Body of pancreas (tissue), 4 donors: ENCODE measurements at regions not wholly inside any gene's neighbourhood (a gene's known extent, or its start where the extent isn't known, plus 50 kb on each side); places are given as distances from the start of the nearest gene placed in this dataset.

Experiments used
- ATAC-seq: fragments of 150-250 bp; one replicate; pipeline ENCODE4 v1.9.1; 2016
- DNase-seq, 4 donors: peaks; one replicate each; pipeline ENCODE4 v3.0.0-alpha.2; 2019
- H3K27ac ChIP-seq, 4 donors: fragments of 200-600 bp; sonication (generic); 1 replicate in 3 of 4; 2 replicates in 1 of 4; pipeline versions ENCODE4 v1.5.1 to v1.6.1; 2016 to 2019; ENCODE audit warnings: mild to moderate bottlenecking in 1 of 4, mixed read lengths in 1 of 4, moderate library complexity in 1 of 4
- H3K27me3 ChIP-seq, 2 donors: fragments of 200-600 bp; sonication (generic); one replicate each; pipeline ENCODE4 v1.6.0; 2016; ENCODE audit warnings: mild to moderate bottlenecking in 1 of 2
- H3K36me3 ChIP-seq, 2 donors: fragments of 200-600 bp; sonication (generic); replicated peaks in 1 of 2; 2 replicates each; pipeline ENCODE4 v1.5.1; 2016; ENCODE audit warnings: low read depth in 2 of 2; ENCODE audit not compliant: insufficient read depth in 1 of 2
- H3K4me1 ChIP-seq: fragments of 200-600 bp; sonication (generic); one replicate; pipeline ENCODE4 v1.6.0; 2016
- H3K4me3 ChIP-seq, 2 donors: fragments of 200-600 bp; sonication (generic); 1 replicate in 1 of 2; 2 replicates in 1 of 2; pipeline ENCODE4 v1.5.1; 2016 to 2019
- H3K9me3 ChIP-seq, 3 donors: fragments of 200-600 bp; sonication (generic); 1 replicate in 2 of 3; 2 replicates in 1 of 3; pipeline ENCODE4 v1.5.1; 2016
- POLR2A ChIP-seq, 3 donors: fragments of 450-650 bp; IDR thresholded peaks; one replicate each; pipeline ENCODE4 v1.6.1; 2016; ENCODE audit warnings: antibody characterized with exemption in 3 of 3, mild to moderate bottlenecking in 2 of 3
- WGBS, 2 donors: methylation state at CpG; one replicate each; pipeline ENCODE4 v1.1.5; 2017; 5-methylcytosine and 5-hydroxymethylcytosine counted together
- intact Hi-C: fragments of 100-400 bp; cut with DNase I; formaldehyde crosslinking; loops from one replicate; pipeline ENCODE4 v1.15.1; 2023
- TF ChIP-seq, protein P1 (sequence below), 7 experiments: fragments of 450-650 bp in 4 of 7; fragments of 200-600 bp in 3 of 7; sonication (generic) in 3 of 7; IDR thresholded peaks; one replicate each; pipeline ENCODE4 v1.5.1; 2016 to 2019; ENCODE audit warnings: antibody characterized with exemption in 7 of 7

DNA sequence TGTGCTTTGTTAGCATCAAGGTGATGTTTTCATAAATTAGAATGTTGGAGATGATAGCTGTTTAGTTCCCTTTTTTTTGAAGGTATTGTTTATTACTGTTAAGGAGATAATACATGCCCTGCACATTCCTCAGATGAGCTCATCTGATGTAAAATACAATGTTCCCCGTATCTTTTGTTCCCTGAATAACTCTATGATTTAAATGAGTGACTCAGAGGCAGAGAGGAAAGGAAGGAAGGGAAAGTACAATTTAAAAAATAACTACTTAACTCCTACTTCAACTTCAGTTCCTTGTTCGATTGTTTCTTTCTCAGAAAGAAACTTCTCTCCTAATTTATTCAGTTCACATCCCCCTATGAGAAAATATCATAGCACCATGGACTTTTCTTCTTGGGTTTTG lies 208.7 kb downstream of the KCNE4 start:
- H3K4me3 ChIP-seq = no peak overlapping the region
- no peaks in the 10 kb centered on the region for H3K9me3 ChIP-seq
- no peaks in the 10 kb centered on the region for H3K4me1 ChIP-seq
- H3K27ac ChIP-seq = no peak overlapping the region
- no peaks in the 10 kb centered on the region for H3K36me3 ChIP-seq
- TF ChIP-seq, protein P1, sequence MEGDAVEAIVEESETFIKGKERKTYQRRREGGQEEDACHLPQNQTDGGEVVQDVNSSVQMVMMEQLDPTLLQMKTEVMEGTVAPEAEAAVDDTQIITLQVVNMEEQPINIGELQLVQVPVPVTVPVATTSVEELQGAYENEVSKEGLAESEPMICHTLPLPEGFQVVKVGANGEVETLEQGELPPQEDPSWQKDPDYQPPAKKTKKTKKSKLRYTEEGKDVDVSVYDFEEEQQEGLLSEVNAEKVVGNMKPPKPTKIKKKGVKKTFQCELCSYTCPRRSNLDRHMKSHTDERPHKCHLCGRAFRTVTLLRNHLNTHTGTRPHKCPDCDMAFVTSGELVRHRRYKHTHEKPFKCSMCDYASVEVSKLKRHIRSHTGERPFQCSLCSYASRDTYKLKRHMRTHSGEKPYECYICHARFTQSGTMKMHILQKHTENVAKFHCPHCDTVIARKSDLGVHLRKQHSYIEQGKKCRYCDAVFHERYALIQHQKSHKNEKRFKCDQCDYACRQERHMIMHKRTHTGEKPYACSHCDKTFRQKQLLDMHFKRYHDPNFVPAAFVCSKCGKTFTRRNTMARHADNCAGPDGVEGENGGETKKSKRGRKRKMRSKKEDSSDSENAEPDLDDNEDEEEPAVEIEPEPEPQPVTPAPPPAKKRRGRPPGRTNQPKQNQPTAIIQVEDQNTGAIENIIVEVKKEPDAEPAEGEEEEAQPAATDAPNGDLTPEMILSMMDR (IDR thresholded peaks at IDR 0.05) = no peak
- TF ChIP-seq POLR2A (IDR thresholded peaks at IDR 0.05) = no peak
- 57 to 83% methylated on average over 2 of the region's 2 CpGs for WGBS, 2 donors
- intact Hi-C loops = no loop called here
- DNase-seq = no peak
- no peaks in the 10 kb centered on the region for H3K27me3 ChIP-seq
- no peak for ATAC-seq

DNA sequence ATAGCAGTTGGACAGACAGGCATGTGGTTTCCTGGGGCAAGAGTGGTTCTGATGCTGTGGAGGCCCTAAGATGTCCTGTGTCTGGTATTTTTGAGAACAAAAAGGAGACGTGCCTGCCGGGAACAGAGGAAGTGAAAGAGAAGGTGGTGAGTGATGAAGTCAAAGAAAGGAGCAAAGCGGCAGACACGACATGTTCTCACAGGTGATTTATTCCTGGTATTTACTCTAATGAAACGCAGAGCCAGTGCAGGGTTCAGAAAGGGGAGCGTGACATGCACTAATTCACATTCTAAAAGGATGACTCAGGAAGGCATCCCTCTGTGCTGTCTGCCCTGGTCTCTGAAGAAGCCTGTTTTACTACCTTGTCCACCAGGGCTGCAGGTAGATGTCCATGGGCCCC lies 211.0 kb downstream of the KCNE4 start:
- no peak for DNase-seq
- H3K36me3 ChIP-seq = no peaks in the 10 kb centered on the region
- intact Hi-C loops = no loop called here
- H3K9me3 ChIP-seq = no peaks in the 10 kb centered on the region
- ATAC-seq = no peak
- TF ChIP-seq POLR2A (IDR thresholded peaks at IDR 0.05) = no peak
- TF ChIP-seq, protein P1 (IDR thresholded peaks at IDR 0.05) = no peak
- no peaks in the 10 kb centered on the region for H3K27me3 ChIP-seq
- no peak overlapping the region for H3K27ac ChIP-seq
- no peak overlapping the region for H3K4me3 ChIP-seq
- 70 to 71% methylated on average over 6 of the region's 6 CpGs for WGBS, 2 donors
- H3K4me1 ChIP-seq = no peaks in the 10 kb centered on the region

DNA sequence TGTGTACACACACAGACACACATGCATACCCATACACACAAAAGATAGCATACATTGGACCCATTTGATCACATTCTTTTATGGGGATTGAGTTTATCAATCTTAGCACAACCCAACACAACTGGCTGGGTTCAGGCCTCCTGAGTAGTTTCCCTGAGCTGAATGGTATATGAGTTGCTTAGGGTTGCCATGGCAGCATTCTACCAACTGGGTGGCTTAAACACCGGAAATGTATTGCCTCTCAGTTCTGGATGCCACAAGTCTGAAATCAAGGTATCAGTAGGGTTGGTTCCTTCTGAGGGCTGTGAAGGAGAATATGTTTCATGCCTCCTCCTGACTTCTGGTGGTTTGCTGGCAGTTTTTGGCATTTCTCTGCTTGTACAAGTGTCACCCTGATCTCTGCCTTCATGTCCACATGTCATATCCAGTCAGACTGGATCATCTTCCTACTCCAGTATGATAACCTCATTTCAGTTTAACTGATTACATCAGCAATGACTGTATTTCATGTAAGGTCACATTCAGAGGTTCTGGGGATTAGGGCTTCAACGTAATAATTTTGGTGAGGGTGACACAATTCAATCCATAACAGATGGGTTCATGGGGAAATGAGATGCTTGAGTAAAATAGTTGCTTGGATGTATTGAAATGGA lies 212.7 kb downstream of the KCNE4 start:
- no peaks in the 10 kb centered on the region for H3K4me1 ChIP-seq
- TF ChIP-seq POLR2A (IDR thresholded peaks at IDR 0.05) = no peak
- TF ChIP-seq, protein P1 (IDR thresholded peaks at IDR 0.05) = no peak
- no peaks in the 10 kb centered on the region for H3K36me3 ChIP-seq
- WGBS, 2 donors = 57 to 77% methylated on average over 2 of the region's 2 CpGs
- no peaks in the 10 kb centered on the region for H3K27me3 ChIP-seq
- H3K9me3 ChIP-seq = no peaks in the 10 kb centered on the region
- ATAC-seq (no peak), DNase-seq (no peak)
- intact Hi-C loops = no loop called here
- H3K27ac ChIP-seq = no peak overlapping the region
- no peak overlapping the region for H3K4me3 ChIP-seq

DNA sequence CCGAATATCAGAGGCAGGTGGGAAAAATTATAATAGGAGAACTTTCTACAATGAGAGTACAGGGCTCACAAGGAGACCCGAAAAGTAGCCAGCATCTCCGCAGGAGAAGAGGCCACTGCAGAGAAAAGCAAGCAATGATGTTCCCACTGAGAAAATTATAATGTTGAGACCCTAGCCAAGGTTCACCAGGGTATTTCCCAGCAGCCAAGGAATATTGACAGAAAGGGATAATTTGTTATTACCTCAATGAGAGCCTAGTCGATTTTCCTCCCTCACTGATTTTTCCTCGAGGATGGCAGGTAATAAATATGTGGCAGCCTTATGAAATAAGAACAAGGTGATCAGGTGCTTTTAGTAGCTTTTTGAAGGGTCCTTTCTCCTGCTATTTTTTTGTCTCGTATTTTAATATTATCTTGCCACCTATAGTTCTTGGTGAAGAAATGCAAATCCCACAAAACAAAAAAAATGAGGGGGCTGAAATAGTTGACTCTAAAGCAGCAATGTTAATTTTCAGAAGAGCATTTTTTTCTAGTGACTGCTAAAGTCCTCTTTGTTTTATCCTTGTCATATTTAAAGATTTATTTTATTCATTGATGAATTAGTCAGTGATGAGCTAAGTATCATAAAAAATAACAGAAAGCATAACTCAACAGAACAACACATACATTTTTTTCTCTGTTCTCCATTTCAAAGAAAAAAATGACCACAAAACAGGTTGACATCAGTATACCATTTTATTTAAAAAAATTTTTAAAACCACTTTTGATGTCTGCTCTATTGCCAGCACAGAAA lies 215.4 kb downstream of the KCNE4 start:
- intact Hi-C loops = no loop called here
- ATAC-seq = no peak
- Histone ChIP-seq H3K27ac (no peak overlapping the region), H3K4me3 (no peak overlapping the region), H3K27me3 (no peaks in the 10 kb centered on the region), H3K9me3 (no peaks in the 10 kb centered on the region), H3K36me3 (no peaks in the 10 kb centered on the region), H3K4me1 (no peaks in the 10 kb centered on the region)
- 64 to 72% methylated on average over 6 of the region's 6 CpGs for WGBS, 2 donors
- no peak for DNase-seq
- TF ChIP-seq, protein P1 (IDR thresholded peaks at IDR 0.05) = no peak
- no peak for TF ChIP-seq POLR2A (IDR thresholded peaks at IDR 0.05)
